HepG2 (cell line): ENCODE measurements at regions not wholly inside any gene's neighbourhood (a gene's known extent, or its start where the extent isn't known, plus 50 kb on each side); places are given as distances from the start of the nearest gene placed in this dataset.

Experiments used
- ATAC-seq: fragments of 200-7000 bp; cut with Tn5 transposase; 3 replicates; pipeline ENCODE4 v1.9.1; 2020; ENCODE audit warnings: mild to moderate bottlenecking, moderate library complexity
- BruUV-seq: library from RNA; stranded (reverse); fragments of 400-500 nt; replicated peaks from 2 replicates; lab custom pipeline; 2021; lab: Mats Ljungman, UMichigan
- CTCF ChIA-PET: fragments of 300-600 bp; formaldehyde crosslinking; extraction: SDS; loops from one replicate; lab custom pipeline; 2021; ENCODE audit warnings: low total read pairs, inconsistent platforms, low intra/inter-chr PET ratio; lab: Yijun Ruan, JAX
- POLR2A ChIA-PET: fragments of 350-600 bp; sonication (Branson Sonifier 250); formaldehyde crosslinking; loops from one replicate; lab custom pipeline; 2020; ENCODE audit warnings: antibody characterized with exemption, inconsistent platforms; lab: Yijun Ruan, JAX
- DNase-seq: peaks from one replicate; pipeline ENCODE4 v3.0.0-alpha.2; 2015; ENCODE audit warnings: low spot score
- FAIRE-seq: peaks from 3 replicates; lab custom pipeline; 2011; peaks lifted over from hg19 to GRCh38; lab: Jason Lieb, UNC
- H2AFZ ChIP-seq: one replicate; pipeline ENCODE4 v1.6.1; 2011; ENCODE audit warnings: low read length, inconsistent platforms
- H3K27ac ChIP-seq: fragments of 300-600 bp; 3 replicates; pipeline ENCODE4 v1.8.0; 2011; ENCODE audit warnings: mixed run types, mild to moderate bottlenecking, mixed read lengths, low read length, inconsistent platforms; ENCODE audit not compliant: insufficient read depth; ENCODE audit errors: extremely low read length
- H3K27me3 ChIP-seq, 2 experiments: fragments of 200-600 bp in 1 of 2; 2 replicates in 1 of 2; 3 replicates in 1 of 2; pipeline versions ENCODE4 v1.6.0 to v1.8.0; 2011; ENCODE audit warnings: low read length in 2 of 2, mild to moderate bottlenecking in 2 of 2, moderate library complexity in 2 of 2, inconsistent platforms in 1 of 2; ENCODE audit not compliant: insufficient read depth in 2 of 2, control insufficient read depth in 1 of 2
- H3K36me3 ChIP-seq, 2 experiments: fragments of 200-600 bp in 1 of 2; replicated peaks in 1 of 2; 2 replicates in 1 of 2; 3 replicates in 1 of 2; pipeline versions ENCODE4 v1.5.1 to v1.8.0; 2011; ENCODE audit warnings: low read length in 2 of 2, inconsistent platforms in 1 of 2; ENCODE audit not compliant: insufficient read depth in 2 of 2, control insufficient read depth in 1 of 2
- H3K4me1 ChIP-seq: 2 replicates; pipeline ENCODE4 v1.5.1; 2012; ENCODE audit warnings: low read length, inconsistent platforms; ENCODE audit not compliant: insufficient read depth
- H3K4me2 ChIP-seq: 2 replicates; pipeline ENCODE4 v1.6.0; 2011; ENCODE audit warnings: low read depth, low read length, inconsistent platforms
- H3K4me3 ChIP-seq, 3 experiments: fragments of 200-600 bp in 1 of 3; sonication (generic), shearing (Covaris generic) in 1 of 3; replicated peaks in 1 of 3; 2 replicates each; pipeline ENCODE4 v1.5.1; 2011 to 2016; ENCODE audit warnings: low read length in 3 of 3, inconsistent platforms in 2 of 3, low read depth in 2 of 3, mild to moderate bottlenecking in 2 of 3, control low read depth in 1 of 3, mixed read lengths in 1 of 3; ENCODE audit not compliant: insufficient read depth in 1 of 3
- H3K79me2 ChIP-seq: one replicate; pipeline ENCODE4 v1.6.1; 2011; ENCODE audit warnings: low read length, inconsistent platforms; ENCODE audit not compliant: insufficient read depth
- H3K9ac ChIP-seq: 2 replicates; pipeline ENCODE4 v1.6.0; 2011; ENCODE audit warnings: mild to moderate bottlenecking, low read depth, low read length, inconsistent platforms; ENCODE audit not compliant: insufficient read depth
- H3K9me3 ChIP-seq: 2 replicates; pipeline ENCODE4 v1.5.1; 2012; ENCODE audit warnings: mild to moderate bottlenecking, low read length
- H4K20me1 ChIP-seq: 2 replicates; pipeline ENCODE4 v1.6.0; 2011; ENCODE audit warnings: inconsistent platforms, mild to moderate bottlenecking, low read length, moderate library complexity; ENCODE audit not compliant: insufficient read depth
- ASH2L ChIP-seq: fragments of 300-600, 200-600 bp; sonication (generic); IDR thresholded peaks from 2 replicates; pipeline ENCODE4 v1.7.0; 2017; ENCODE audit warnings: low read depth, mild to moderate bottlenecking, moderate library complexity, mixed read lengths, low read length; ENCODE audit not compliant: insufficient read length
- ELF3 ChIP-seq: IDR thresholded peaks from 2 replicates; pipeline ENCODE4 v1.6.1; 2016; ENCODE audit warnings: missing genetic modification reagents, missing compliant biosample characterization
- ESRRA ChIP-seq: sonication (generic); formaldehyde crosslinking; IDR thresholded peaks from 2 replicates; pipeline ENCODE4 v1.5.1; 2020; ENCODE audit warnings: mild to moderate bottlenecking, low read depth, missing genetic modification reagents
- HNF1A ChIP-seq, 2 experiments: sonication (generic) in 1 of 2; formaldehyde crosslinking in 1 of 2; IDR thresholded peaks; 2 replicates each; pipeline versions ENCODE4 v1.4.0 to v1.6.1; 2016 to 2020; ENCODE audit warnings: borderline replicate concordance in 1 of 2, low read depth in 1 of 2, mild to moderate bottlenecking in 1 of 2, missing genetic modification reagents in 1 of 2
- JUND ChIP-seq: sonication (generic); formaldehyde crosslinking; IDR thresholded peaks from 2 replicates; pipeline ENCODE4 v1.8.0; 2022; ENCODE audit warnings: mild to moderate bottlenecking, missing genetic modification reagents
- KDM5B ChIP-seq: sonication (generic); formaldehyde crosslinking; IDR thresholded peaks from 2 replicates; pipeline ENCODE4 v1.4.0; 2020; ENCODE audit warnings: missing genetic modification reagents, mild to moderate bottlenecking, borderline replicate concordance
- MIER2 ChIP-seq: IDR thresholded peaks from 2 replicates; pipeline ENCODE4 v1.6.1; 2016; ENCODE audit warnings: missing biosample characterization, missing genetic modification reagents
- POLR2AphosphoS5 ChIP-seq: IDR thresholded peaks from 2 replicates; pipeline ENCODE4 v1.6.1; 2012; ENCODE audit warnings: low read depth, low read length
- SALL2 ChIP-seq: sonication (generic); formaldehyde crosslinking; IDR thresholded peaks from 2 replicates; pipeline ENCODE4 v1.8.1; 2023; ENCODE audit warnings: mild to moderate bottlenecking, missing genetic modification reagents, inconsistent platforms
- ZFYVE20 ChIP-seq: sonication (generic); formaldehyde crosslinking; IDR thresholded peaks from 2 replicates; pipeline ENCODE4 v1.8.0; 2023; ENCODE audit warnings: low read depth, mild to moderate bottlenecking, moderate library complexity, missing genetic modification reagents, borderline replicate concordance
- ZNF33B ChIP-seq: sonication (generic); formaldehyde crosslinking; IDR thresholded peaks from 2 replicates; pipeline ENCODE4 v1.5.1; 2020; ENCODE audit warnings: mild to moderate bottlenecking, missing genetic modification reagents
- ZNF382 ChIP-seq: sonication (generic); formaldehyde crosslinking; IDR thresholded peaks from 2 replicates; pipeline ENCODE4 v1.5.0; 2020; ENCODE audit warnings: missing genetic modification reagents, mild to moderate bottlenecking, borderline replicate concordance
- ZNF576 ChIP-seq: sonication (generic); formaldehyde crosslinking; IDR thresholded peaks from 2 replicates; pipeline ENCODE4 v1.4.0; 2020; ENCODE audit warnings: mild to moderate bottlenecking, missing genetic modification reagents
- ZNF589 ChIP-seq: sonication (generic); formaldehyde crosslinking; conservative IDR thresholded peaks from 2 replicates; pipeline ENCODE4 v1.8.0; 2022; ENCODE audit warnings: mild to moderate bottlenecking, moderate library complexity, missing genetic modification reagents
- ZNF7 ChIP-seq: IDR thresholded peaks from 2 replicates; pipeline ENCODE4 v1.6.1; 2016; ENCODE audit warnings: missing biosample characterization, missing genetic modification reagents
- ZSCAN12 ChIP-seq: sonication (generic); formaldehyde crosslinking; IDR thresholded peaks from 2 replicates; pipeline ENCODE4 v1.9.0; 2021; ENCODE audit warnings: mild to moderate bottlenecking, missing genetic modification reagents
- whole genome bisulfite sequencing: methylation state at CpG from one replicate; pipeline ENCODE4 v1.1.6; 2017; ENCODE audit warnings: low lambda C conversion rate; 5-methylcytosine and 5-hydroxymethylcytosine counted together
- in situ Hi-C: cut with HindIII; loops from 2 replicates; pipeline ENCODE4 v1.10.0; 2017; ENCODE audit warnings: low pct_unique_long_range_greater_than_20kb; ENCODE audit not compliant: extremely low pct_ligation_motif_present
- intact Hi-C: fragments of 100-400 bp; cut with micrococcal nuclease; formaldehyde crosslinking; loops from one replicate; pipeline ENCODE4 v1.10.0; 2022; ENCODE audit not compliant: unreplicated experiment

- Histone ChIP-seq H3K9me3 (no peaks in the 10 kb centered on the region), H4K20me1 (no peaks in the 10 kb centered on the region), H3K4me3 (no peak overlapping the region), H3K36me3 (no peaks in the 10 kb centered on the region), H3K79me2 (no peaks in the 10 kb centered on the region), H2AFZ (peak overlapping the region; percentile 92), H3K27me3 (no peaks in the 10 kb centered on the region; a peak in 1 of 5 replicates), H3K4me1 (peaks cover 12% of the 10 kb centered on the region; the same call in 1 of the 2 replicates), H3K4me2 (peak overlapping the region; percentile 45), H3K9ac (no peak overlapping the region), H3K27ac (no peak overlapping the region)
- no peak for FAIRE-seq
- no peak for DNase-seq
- WGBS: 15% methylated on average over 4 of the region's 4 CpGs
- intact Hi-C loops: no loop called here
- ChIA-PET POLR2A (no interaction called here), CTCF (no interaction called here)
- ATAC-seq: peak; percentile 46; the same call in 1 of the 3 replicates
- no TSS peak for BruUV-seq
- in situ Hi-C loops: no loop called here
- TF ChIP-seq ZNF576 (no peak), KDM5B (CRISPR knock-in tag) (no peak), ZNF589 (CRISPR knock-in tag) (no peak), ZNF33B (CRISPR knock-in tag) (no peak), JUND (no peak), ESRRA (no peak), ZNF7 (CRISPR knock-in tag) (no peak), POLR2AphosphoS5 (no peak), ZFYVE20 (CRISPR knock-in tag) (no peak), ZSCAN12 (no peak), SALL2 (CRISPR knock-in tag) (no peak), ZNF382 (no peak), MIER2 (CRISPR knock-in tag) (no peak), HNF1A (IDR thresholded peaks at IDR 0.05; ENCODE audit: low read depth) (no peak), HNF1A (CRISPR knock-in tag; IDR thresholded peaks at IDR 0.05; ENCODE audit: borderline replicate concordance) (no peak), ELF3 (no peak), ASH2L (no peak)
These were observed 473.1 kb downstream of the NR2F1-AS1 start for GRCh38 chr5:93107805-93108520.
